HCT116 (cell line): ENCODE measurements at regions not wholly inside any gene's neighbourhood (a gene's known extent, or its start where the extent isn't known, plus 50 kb on each side); places are given as distances from the start of the nearest gene placed in this dataset.
"Not testable (repeated sequence)": the region's sequence is repeated elsewhere in the genome, so short reads cannot be mapped to it uniquely, and the experiment has no call there.

ENCODE experiments used
- ATAC-seq: fragments of 200-7000 bp; cut with Tn5 transposase; 2 replicates; pipeline ENCODE4 v1.9.1; 2020; ENCODE audit warnings: mild to moderate bottlenecking, moderate library complexity
- BruUV-seq: library from RNA; stranded (reverse); fragments of 400-500 nt; replicated peaks from 2 replicates; lab custom pipeline; 2021; lab: Mats Ljungman, UMichigan
- CTCF ChIA-PET: fragments of 300-600 bp; sonication (Branson Sonifier 250); formaldehyde crosslinking; loops from one replicate; lab custom pipeline; 2021; ENCODE audit warnings: antibody characterized with exemption; lab: Charles Lee
- POLR2A ChIA-PET: fragments of 300-600, 350-600 bp; sonication (Branson Sonifier 250); formaldehyde crosslinking; loops from one replicate; lab custom pipeline; 2021; ENCODE audit warnings: antibody characterized with exemption; lab: Charles Lee
- RAD21 ChIA-PET, 2 experiments: fragments of 300-600 bp; sonication (Branson Sonifier 250); formaldehyde crosslinking; loops; one replicate each; lab custom pipeline; 2023; ENCODE audit warnings: low total read pairs in 2 of 2; ENCODE audit not compliant: uncharacterized antibody in 2 of 2, unreplicated experiment in 2 of 2, low non-redundant PET in 1 of 2; lab: Charles Lee
- DNase-seq: peaks from one replicate; pipeline ENCODE4 v3.0.0-alpha.2; 2010; ENCODE audit warnings: low read depth, low spot score
- H2AFZ ChIP-seq: fragments of 200-600 bp; shearing (Covaris generic), sonication (generic); 2 replicates; pipeline ENCODE4 v1.6.1; 2017; ENCODE audit warnings: low read depth, mixed run types, mixed read lengths, antibody characterized with exemption, low read length; ENCODE audit not compliant: poor library complexity, severe bottlenecking
- H3K27ac ChIP-seq: 2 replicates; pipeline ENCODE4 v1.5.1; 2012; ENCODE audit warnings: low read depth, low read length
- H3K27me3 ChIP-seq: fragments of 200-600 bp; sonication (generic); 2 replicates; pipeline ENCODE4 v1.6.1; 2016; ENCODE audit warnings: mixed run types, low read length, mixed read lengths; ENCODE audit not compliant: insufficient read depth
- H3K36me3 ChIP-seq, 2 experiments: fragments of 200-500 bp in 1 of 2; fragments of 200-600 bp in 1 of 2; sonication (Bioruptor generic) in 1 of 2; sonication (generic) in 1 of 2; 2 replicates each; pipeline versions ENCODE4 v1.5.1 to v1.6.1; 2014 to 2016; ENCODE audit warnings: low read length in 2 of 2, inconsistent platforms in 1 of 2, mixed read lengths in 1 of 2, mixed run types in 1 of 2; ENCODE audit not compliant: insufficient read depth in 2 of 2, control insufficient read depth in 1 of 2
- H3K4me1 ChIP-seq, 2 experiments: fragments of 200-600 bp in 1 of 2; sonication (generic) in 1 of 2; 2 replicates each; pipeline versions ENCODE4 v1.5.1 to v1.6.1; 2012 to 2017; ENCODE audit warnings: low read length in 2 of 2, inconsistent platforms in 1 of 2, mild to moderate bottlenecking in 1 of 2, mixed read lengths in 1 of 2, mixed run types in 1 of 2, moderate library complexity in 1 of 2; ENCODE audit not compliant: insufficient read depth in 2 of 2, control insufficient read depth in 1 of 2
- H3K4me2 ChIP-seq: fragments of 200-600 bp; sonication (generic); 2 replicates; pipeline ENCODE4 v1.6.1; 2017; ENCODE audit warnings: mixed run types, low read length, mixed read lengths
- H3K4me3 ChIP-seq, 2 experiments: fragments of 200-600 bp in 1 of 2; sonication (generic) in 1 of 2; replicated peaks in 1 of 2; 2 replicates each; pipeline ENCODE4 v1.5.1; 2011 to 2016; ENCODE audit warnings: low read length in 2 of 2, control low read depth in 1 of 2, low read depth in 1 of 2, mild to moderate bottlenecking in 1 of 2, mixed read lengths in 1 of 2, mixed run types in 1 of 2
- H3K79me2 ChIP-seq: fragments of 200-600 bp; sonication (generic); 2 replicates; pipeline ENCODE4 v1.6.1; 2017; ENCODE audit warnings: mild to moderate bottlenecking, mixed run types, low read length, moderate library complexity, mixed read lengths; ENCODE audit not compliant: insufficient read depth
- H3K9ac ChIP-seq: fragments of 200-600 bp; sonication (generic); 2 replicates; pipeline ENCODE4 v1.6.1; 2016; ENCODE audit warnings: low read length, mixed read lengths
- H3K9me2 ChIP-seq: fragments of 200-600 bp; sonication (generic), shearing (Covaris generic); 2 replicates; pipeline ENCODE4 v1.6.1; 2017; ENCODE audit warnings: mixed run types, mild to moderate bottlenecking, moderate library complexity; ENCODE audit not compliant: insufficient read depth
- H3K9me3 ChIP-seq, 2 experiments: fragments of 200-500 bp in 1 of 2; fragments of 200-600 bp in 1 of 2; sonication (Bioruptor generic) in 1 of 2; sonication (generic) in 1 of 2; 2 replicates each; pipeline ENCODE4 v1.6.1; 2014 to 2017; ENCODE audit warnings: low read length in 2 of 2, mixed read lengths in 2 of 2, inconsistent platforms in 1 of 2, low read depth in 1 of 2, mild to moderate bottlenecking in 1 of 2, mixed run types in 1 of 2, moderate library complexity in 1 of 2; ENCODE audit not compliant: control insufficient read depth in 1 of 2, insufficient read depth in 1 of 2
- H4K20me1 ChIP-seq: fragments of 200-600 bp; sonication (generic), shearing (Covaris generic); 2 replicates; pipeline ENCODE4 v1.6.1; 2017; ENCODE audit warnings: mixed run types, mild to moderate bottlenecking, moderate library complexity; ENCODE audit not compliant: insufficient read depth
- CBX3 ChIP-seq: IDR thresholded peaks from 2 replicates; pipeline ENCODE4 v1.6.1; 2012; ENCODE audit warnings: low read depth
- EGR1 ChIP-seq: IDR thresholded peaks from 2 replicates; pipeline ENCODE4 v1.6.1; 2012; ENCODE audit warnings: low read depth
- EZH2 ChIP-seq: fragments of 200-600 bp; sonication (generic); IDR thresholded peaks from 2 replicates; pipeline ENCODE4 v1.6.1; 2017; ENCODE audit warnings: antibody characterized with exemption, mixed run types
- EZH2phosphoT487 ChIP-seq: fragments of 200-600 bp; IDR thresholded peaks from 2 replicates; pipeline ENCODE4 v1.6.1; 2018; ENCODE audit warnings: antibody characterized with exemption, borderline replicate concordance
- FOSL1 ChIP-seq: IDR thresholded peaks from 2 replicates; pipeline ENCODE4 v1.6.1; 2012; ENCODE audit warnings: low read depth
- POLR2A ChIP-seq: IDR thresholded peaks from 2 replicates; pipeline ENCODE4 v1.7.0; 2011; ENCODE audit warnings: borderline replicate concordance; ENCODE audit not compliant: insufficient read depth, insufficient read length; ENCODE audit errors: extremely low read depth
- SIN3A ChIP-seq: IDR thresholded peaks from 2 replicates; pipeline ENCODE4 v1.6.1; 2012; ENCODE audit warnings: low read depth
- SRF ChIP-seq: IDR thresholded peaks from 2 replicates; pipeline ENCODE4 v1.6.1; 2012; ENCODE audit warnings: low read depth
- YY1 ChIP-seq: IDR thresholded peaks from 2 replicates; pipeline ENCODE4 v1.6.1; 2011; ENCODE audit warnings: low read length, low read depth, moderate library complexity, mild to moderate bottlenecking; ENCODE audit not compliant: insufficient replicate concordance; ENCODE audit errors: extremely low read depth
- ZFX ChIP-seq: fragments of 450-650 bp; IDR thresholded peaks from 2 replicates; pipeline ENCODE4 v1.6.1; 2017
- ZNF274 ChIP-seq: fragments of 200-500 bp; sonication (Bioruptor generic); IDR thresholded peaks from 2 replicates; pipeline ENCODE4 v1.6.1; 2014; ENCODE audit warnings: mild to moderate bottlenecking, low read depth, low read length, inconsistent platforms
- intact Hi-C: fragments of 100-400 bp; cut with micrococcal nuclease; formaldehyde crosslinking; loops from 2 replicates; pipeline ENCODE4 v1.10.0; 2022
- TF ChIP-seq, protein P1 (sequence below): IDR thresholded peaks from 2 replicates; pipeline ENCODE4 v1.6.1; 2011; ENCODE audit warnings: mild to moderate bottlenecking, low read length, moderate library complexity; ENCODE audit not compliant: insufficient replicate concordance; ENCODE audit errors: extremely low read depth

DNA sequence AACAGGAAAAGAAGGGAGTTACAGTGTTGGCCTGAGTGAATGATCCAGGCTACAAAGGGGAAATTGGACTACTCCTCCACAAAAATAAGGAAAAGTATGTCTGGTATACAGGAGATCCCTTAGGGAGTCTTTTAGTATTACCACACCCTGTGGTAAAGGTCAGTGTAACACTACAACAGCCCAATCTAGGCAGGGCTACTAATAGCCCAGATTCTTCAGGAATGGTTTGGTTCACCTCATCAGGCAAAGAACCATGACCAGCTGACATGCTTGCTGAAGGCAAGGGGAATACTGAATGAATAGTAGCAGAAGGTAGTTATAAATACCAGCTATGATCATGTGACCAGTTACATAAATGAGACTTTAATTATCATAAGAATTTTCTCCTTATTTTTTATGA lies 372.6 kb upstream of the ATP11B start:
- no peak for ATAC-seq
- H2AFZ ChIP-seq: no peak overlapping the region
- H3K4me2 ChIP-seq: no peak overlapping the region
- TF ChIP-seq SIN3A: no peak
- TF ChIP-seq CBX3: no peak
- no peak for TF ChIP-seq EZH2
- TF ChIP-seq EZH2phosphoT487: no peak
- no peak for TF ChIP-seq ZFX
- TF ChIP-seq POLR2A: no peak
- no peak for TF ChIP-seq FOSL1
- H3K27ac ChIP-seq: no peak overlapping the region
- no peaks in the 10 kb centered on the region for H3K79me2 ChIP-seq
- no peaks in the 10 kb centered on the region for H4K20me1 ChIP-seq
- no peaks in the 10 kb centered on the region for H3K27me3 ChIP-seq
- H3K36me3 ChIP-seq: no peaks in the 10 kb centered on the region
- no peaks in the 10 kb centered on the region for H3K9me3 ChIP-seq
- no peaks in the 10 kb centered on the region for H3K4me1 ChIP-seq
- ChIA-PET RAD21 (no interaction called here), POLR2A (no interaction called here), CTCF (no interaction called here)
- no peaks in the 10 kb centered on the region; the same call in 1 of the 2 replicates for H3K9me2 ChIP-seq
- no peak overlapping the region for H3K4me3 ChIP-seq
- intact Hi-C loops: no loop called here
- BruUV-seq: no TSS peak
- DNase-seq: no peak
- no peak overlapping the region for H3K9ac ChIP-seq

DNA sequence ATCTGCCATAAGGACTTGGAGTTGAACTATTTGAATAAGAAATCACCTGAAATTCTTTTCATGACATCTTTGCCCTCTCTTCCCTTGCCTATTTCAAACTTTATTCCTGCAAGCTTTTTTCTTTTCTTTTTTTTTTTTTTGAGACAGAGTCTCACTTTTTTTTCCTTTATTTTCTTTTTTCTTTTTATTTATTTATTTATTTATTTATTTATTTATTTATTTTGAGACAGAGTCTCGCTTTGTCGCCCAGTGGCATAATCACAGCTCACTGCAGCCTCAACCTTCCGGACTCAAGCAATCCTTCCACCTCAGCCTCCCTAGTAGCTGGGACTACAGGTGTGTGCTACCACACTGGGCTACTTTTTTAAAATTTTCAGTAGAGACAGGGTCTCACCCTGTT lies 369.3 kb upstream of the ATP11B start:
- H3K9me3 ChIP-seq: no peaks in the 10 kb centered on the region
- DNase-seq (no peak), ATAC-seq (no peak)
- no peaks in the 10 kb centered on the region for H3K4me1 ChIP-seq
- H2AFZ ChIP-seq: no peak overlapping the region
- ChIA-PET RAD21 (no interaction called here), POLR2A (no interaction called here), CTCF (no interaction called here)
- H3K9ac ChIP-seq: no peak overlapping the region
- H3K36me3 ChIP-seq: no peaks in the 10 kb centered on the region
- no peak overlapping the region for H3K27ac ChIP-seq
- no TSS peak for BruUV-seq
- H3K9me2 ChIP-seq: no peaks in the 10 kb centered on the region
- H3K27me3 ChIP-seq: no peaks in the 10 kb centered on the region
- no peaks in the 10 kb centered on the region for H3K79me2 ChIP-seq
- no peaks in the 10 kb centered on the region for H4K20me1 ChIP-seq
- no peak for TF ChIP-seq SRF
- no peak for TF ChIP-seq EGR1
- TF ChIP-seq EZH2: no peak
- no peak for TF ChIP-seq ZNF274
- no peak for TF ChIP-seq YY1
- TF ChIP-seq, protein P1, sequence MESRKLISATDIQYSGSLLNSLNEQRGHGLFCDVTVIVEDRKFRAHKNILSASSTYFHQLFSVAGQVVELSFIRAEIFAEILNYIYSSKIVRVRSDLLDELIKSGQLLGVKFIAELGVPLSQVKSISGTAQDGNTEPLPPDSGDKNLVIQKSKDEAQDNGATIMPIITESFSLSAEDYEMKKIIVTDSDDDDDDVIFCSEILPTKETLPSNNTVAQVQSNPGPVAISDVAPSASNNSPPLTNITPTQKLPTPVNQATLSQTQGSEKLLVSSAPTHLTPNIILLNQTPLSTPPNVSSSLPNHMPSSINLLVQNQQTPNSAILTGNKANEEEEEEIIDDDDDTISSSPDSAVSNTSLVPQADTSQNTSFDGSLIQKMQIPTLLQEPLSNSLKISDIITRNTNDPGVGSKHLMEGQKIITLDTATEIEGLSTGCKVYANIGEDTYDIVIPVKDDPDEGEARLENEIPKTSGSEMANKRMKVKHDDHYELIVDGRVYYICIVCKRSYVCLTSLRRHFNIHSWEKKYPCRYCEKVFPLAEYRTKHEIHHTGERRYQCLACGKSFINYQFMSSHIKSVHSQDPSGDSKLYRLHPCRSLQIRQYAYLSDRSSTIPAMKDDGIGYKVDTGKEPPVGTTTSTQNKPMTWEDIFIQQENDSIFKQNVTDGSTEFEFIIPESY: no peak
- no peak for TF ChIP-seq FOSL1
- TF ChIP-seq POLR2A: no peak
- H3K4me2 ChIP-seq: no peak overlapping the region
- intact Hi-C loops: no loop called here
- H3K4me3 ChIP-seq: no peak overlapping the region

DNA sequence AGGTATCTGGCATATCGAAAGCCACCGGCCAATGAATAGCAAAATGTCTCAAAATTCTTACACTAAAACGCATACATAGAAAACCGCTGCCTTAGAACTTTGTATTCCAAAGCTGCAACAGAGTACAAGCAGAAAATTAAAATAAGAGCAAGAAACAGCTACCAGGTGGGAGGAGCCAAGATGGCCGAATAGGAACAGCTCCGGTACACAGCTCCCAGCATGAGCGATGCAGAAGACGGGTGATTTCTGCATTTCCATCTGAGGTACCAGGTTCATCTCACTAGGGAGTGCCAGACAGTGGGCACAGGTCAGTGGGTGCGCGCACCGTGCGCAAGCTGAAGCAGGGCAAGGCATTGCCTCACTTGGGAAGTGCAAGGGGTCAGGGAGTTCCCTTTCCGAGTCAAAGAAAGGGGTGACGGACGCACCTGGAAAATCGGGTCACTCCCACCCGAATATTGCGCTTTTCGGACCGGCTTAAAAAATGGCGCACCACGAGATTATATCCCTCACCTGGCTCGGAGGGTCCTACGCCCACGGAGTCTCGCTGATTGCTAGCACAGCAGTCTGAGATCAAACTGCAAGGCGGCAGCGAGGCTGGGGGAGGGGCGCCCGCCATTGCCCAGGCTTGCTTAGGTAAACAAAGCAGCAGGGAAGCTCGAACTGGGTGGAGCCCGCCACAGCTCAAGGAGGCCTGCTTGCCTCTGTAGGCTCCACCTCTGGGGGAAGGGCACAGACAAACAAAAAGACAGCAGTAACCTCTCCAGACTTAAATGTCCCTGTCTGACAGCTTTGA lies 367.2 kb upstream of the ATP11B start:
- intact Hi-C loops, H3K4me2 ChIP-seq, H3K9me2 ChIP-seq, DNase-seq, H4K20me1 ChIP-seq, ATAC-seq, CTCF ChIA-PET, RAD21 ChIA-PET, H3K9ac ChIP-seq, POLR2A ChIA-PET, H3K9me3 ChIP-seq, H3K27ac ChIP-seq, H2AFZ ChIP-seq, H3K4me3 ChIP-seq, H3K79me2 ChIP-seq, H3K36me3 ChIP-seq, H3K27me3 ChIP-seq, BruUV-seq, H3K4me1 ChIP-seq: not testable (repeated sequence)
